ENCODE measurements at regions not wholly inside any gene's neighbourhood (a gene's known extent, or its start where the extent isn't known, plus 50 kb on each side); places are given as distances from the start of the nearest gene placed in this dataset.
A peak's percentile ranks its signal among the peaks of the same experiment; 100 is the strongest.

- H3K27ac ChIP-seq = peak overlapping the region in 8 of 12 donors; percentile 16 to 77 (median 57)
- 88 to 97% (median 91%) methylated on average over 2 of the region's 2 CpGs for WGBS, 4 donors
- ATAC-seq (no peak), DNase-seq (no peak)
- peaks cover 0 to 30% (median 5%) of the 10 kb centered on the region in 12 donors for H3K4me1 ChIP-seq
- intact Hi-C loops (cut with DNase I) = no loop called here
- H3K36me3 ChIP-seq = no peaks in the 10 kb centered on the region
- no peaks in the 10 kb centered on the region for H3K27me3 ChIP-seq
- no peak for TF ChIP-seq CTCF (IDR thresholded peaks at IDR 0.05)
- TF ChIP-seq POLR2A (IDR thresholded peaks at IDR 0.05) = no peak
- H3K4me3 ChIP-seq = no peak overlapping the region
- H3K9me3 ChIP-seq = no peaks in the 10 kb centered on the region
Observed at GRCh38 chr10:31128536-31128935, 96.9 kb upstream of the ZNF438 start.

GRCh38 chr10:31129271-31129670 lies 97.6 kb upstream of the ZNF438 start:
- no peaks in the 10 kb centered on the region for H3K36me3 ChIP-seq
- no peaks in the 10 kb centered on the region for H3K9me3 ChIP-seq
- H3K27ac ChIP-seq = peak overlapping the region in 8 of 12 donors; percentile 16 to 77 (median 52)
- intact Hi-C loops (cut with DNase I) = no loop called here
- WGBS, 4 donors = 43 to 61% (median 59%) methylated on average over 1 to 2 of the region's 2 CpGs
- no peak overlapping the region for H3K4me3 ChIP-seq
- TF ChIP-seq CTCF (IDR thresholded peaks at IDR 0.05) (no peak), POLR2A (IDR thresholded peaks at IDR 0.05) (no peak)
- DNase-seq = peak in 4 of 5 donors; percentile 61 to 64 (median 63)
- peak; percentile 4 to 65 (median 43) for ATAC-seq
- peaks cover 0 to 37% (median 8%) of the 10 kb centered on the region in 12 donors for H3K4me1 ChIP-seq
- no peaks in the 10 kb centered on the region for H3K27me3 ChIP-seq

- Histone ChIP-seq H3K4me3 (no peak overlapping the region), H3K27me3 (no peaks in the 10 kb centered on the region), H3K27ac (peak overlapping the region in 7 of 12 donors; percentile 41 to 77 (median 57)), H3K4me1 (peaks cover 0 to 44% (median 15%) of the 10 kb centered on the region in 12 donors), H3K36me3 (no peaks in the 10 kb centered on the region), H3K9me3 (no peaks in the 10 kb centered on the region)
- TF ChIP-seq POLR2A (IDR thresholded peaks at IDR 0.05) (no peak), CTCF (IDR thresholded peaks at IDR 0.05) (no peak)
- 80 to 90% (median 83%) methylated on average over 6 of the region's 6 CpGs for WGBS, 4 donors
- ATAC-seq (no peak), DNase-seq (no peak)
- intact Hi-C loops (cut with DNase I) = loop anchor here in 5 of 10 donors (5.0 to 10.0 kb wide), 5 partner anchors 95 to 348 kb away; partner anchors contain the start of genes ZNF438 (in 5 of the 5) and ZEB1 (in 1 of the 5)
Observed at GRCh38 chr10:31129880-31130405, 98.3 kb upstream of the ZNF438 start.

GRCh38 chr10:31130406-31130805 lies 98.7 kb upstream of the ZNF438 start:
- TF ChIP-seq POLR2A (IDR thresholded peaks at IDR 0.05) (no peak), CTCF (IDR thresholded peaks at IDR 0.05) (no peak)
- Histone ChIP-seq H3K4me3 (no peak overlapping the region), H3K27ac (peak overlapping the region in 4 of 12 donors; percentile 7 to 77 (median 38)), H3K27me3 (no peaks in the 10 kb centered on the region), H3K9me3 (no peaks in the 10 kb centered on the region), H3K36me3 (no peaks in the 10 kb centered on the region), H3K4me1 (peaks cover 0 to 47% (median 18%) of the 10 kb centered on the region in 12 donors)
- WGBS, 4 donors = 62 to 78% (median 67%) methylated on average over 1 of the region's 1 CpG
- intact Hi-C loops (cut with DNase I) = loop anchor here in 5 of 10 donors (5.0 to 10.0 kb wide), 5 partner anchors 96 to 348 kb away; partner anchors contain the start of genes ZNF438 (in 5 of the 5) and ZEB1 (in 1 of the 5)
- ATAC-seq (no peak), DNase-seq (no peak)

All from heart left ventricle (tissue), 16 donors.